ENCODE measurements at regions not wholly inside any gene's neighbourhood (a gene's known extent, or its start where the extent isn't known, plus 50 kb on each side); places are given as distances from the start of the nearest gene placed in this dataset.
"Not testable (repeated sequence)": the region's sequence is repeated elsewhere in the genome, so short reads cannot be mapped to it uniquely, and the experiment has no call there.

DNA sequence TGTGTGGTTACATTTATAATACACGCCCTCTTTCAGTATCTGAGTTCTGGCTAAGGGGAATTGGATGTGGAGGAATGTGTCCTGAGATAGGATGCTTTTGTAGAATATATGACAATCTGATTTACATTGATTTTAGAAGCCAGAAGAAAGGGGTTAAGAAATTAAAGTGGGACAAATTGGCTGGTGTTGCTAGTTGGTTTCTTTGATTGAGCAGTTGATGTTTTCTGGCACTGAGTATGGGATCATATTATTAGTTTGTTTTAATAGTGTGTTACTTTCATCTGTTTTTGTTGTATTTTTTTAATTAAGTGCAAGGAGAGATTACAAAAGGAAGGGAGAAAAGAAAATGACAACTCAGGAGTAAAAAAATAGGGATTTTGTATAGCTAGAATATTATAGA lies 1634.7 kb upstream of the B3GALT2 start:
- DNase-seq (ENCODE audit: low read depth in 2 of 2) = no peak

- DNase-seq (ENCODE audit: low read depth in 2 of 2) = no peak
These were observed 1632.3 kb upstream of the B3GALT2 start for GRCh38 chr1:194818674-194819073.

GRCh38 chr1:194816859-194817258 lies 1630.4 kb upstream of the B3GALT2 start:
- DNase-seq (ENCODE audit: low read depth in 2 of 2) = no peak

DNA sequence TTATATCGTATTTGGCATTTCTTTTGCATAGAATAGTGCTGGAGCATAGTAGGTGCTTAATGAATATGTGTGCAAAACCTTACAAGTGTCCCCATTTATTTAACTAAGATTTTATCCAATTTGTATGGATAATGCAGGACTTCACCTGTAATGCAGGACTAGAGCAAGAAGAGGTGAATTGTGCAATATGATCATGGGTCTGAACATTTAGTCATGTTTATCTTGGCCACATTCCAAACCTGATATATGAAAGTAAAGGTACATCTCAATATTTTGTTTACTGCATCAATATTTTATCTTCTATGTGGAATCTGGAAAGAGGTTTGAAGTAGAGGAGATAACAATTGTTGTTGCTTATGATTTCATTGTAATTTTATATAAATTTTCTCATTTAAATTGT lies 1626.7 kb upstream of the B3GALT2 start:
- no peak for DNase-seq (ENCODE audit: low read depth in 2 of 2)

- no peak for DNase-seq (ENCODE audit: low read depth in 2 of 2)
These were observed 1623.3 kb upstream of the B3GALT2 start for GRCh38 chr1:194809665-194810064.

GRCh38 chr1:194809215-194809614 lies 1622.8 kb upstream of the B3GALT2 start:
- DNase-seq (ENCODE audit: low read depth in 2 of 2) = no peak

DNA sequence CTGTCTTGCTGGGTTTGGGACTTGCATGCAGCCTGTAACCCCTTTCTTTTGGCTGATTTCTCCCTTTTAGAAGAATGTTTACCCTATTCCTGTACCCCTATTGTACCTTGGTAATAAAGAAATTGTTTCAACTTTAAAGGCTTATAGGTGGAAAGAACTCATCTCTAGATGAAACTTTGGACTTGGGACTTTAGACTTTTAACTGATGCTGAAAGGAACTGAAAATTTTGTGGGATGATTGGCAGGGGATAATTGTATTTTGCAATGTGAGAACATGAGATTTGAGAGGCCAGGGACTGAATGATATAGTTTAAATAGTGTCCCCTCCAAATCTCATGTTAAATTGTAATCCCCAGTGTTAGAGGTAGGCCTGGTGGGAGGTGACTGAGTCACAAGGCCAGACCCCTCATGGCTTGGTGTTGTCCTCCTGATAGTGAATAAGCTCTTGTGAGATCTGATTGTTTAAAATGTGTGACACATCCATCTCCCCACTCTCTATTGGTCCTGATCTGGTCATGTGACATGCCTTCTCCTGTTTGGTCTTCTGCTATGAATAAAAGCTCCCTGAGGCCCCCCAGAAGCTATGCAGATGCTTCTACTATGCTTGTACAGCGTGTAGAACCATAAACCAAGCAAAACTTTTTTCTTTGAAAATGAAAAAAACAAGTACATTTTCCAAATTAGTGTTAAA lies 1621.3 kb upstream of the B3GALT2 start:
- no peak for DNase-seq (ENCODE audit: low read depth in 2 of 2)

- no peak for DNase-seq (ENCODE audit: low read depth in 2 of 2)
These were observed 1616.2 kb upstream of the B3GALT2 start for GRCh38 chr1:194802572-194802971.

GRCh38 chr1:194795917-194796593 lies 1609.6 kb upstream of the B3GALT2 start:
- DNase-seq (ENCODE audit: low read depth in 2 of 2) = no peak

GRCh38 chr1:194787001-194787400 lies 1600.6 kb upstream of the B3GALT2 start:
- DNase-seq (ENCODE audit: low read depth in 2 of 2) = no peak

DNA sequence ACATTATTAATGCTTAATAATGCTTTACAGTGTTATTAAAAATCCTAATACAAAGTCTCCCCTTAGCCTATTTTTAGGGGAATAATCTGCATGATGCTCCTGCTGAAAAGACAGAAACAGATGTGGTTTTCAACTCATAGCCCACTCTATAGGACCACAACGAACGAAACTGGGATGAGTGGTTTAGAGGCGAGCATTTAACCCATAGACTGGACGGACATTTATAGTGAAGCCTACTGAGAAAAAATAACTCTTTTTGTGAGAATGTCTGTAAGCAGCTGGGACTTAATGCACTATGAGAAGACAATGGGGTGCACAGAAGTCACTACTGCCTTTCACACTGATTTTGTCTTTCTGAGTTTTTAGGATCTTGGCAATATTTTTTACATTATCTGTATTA lies 1599.6 kb upstream of the B3GALT2 start:
- DNase-seq (ENCODE audit: low read depth in 2 of 2) = no peak

- DNase-seq (ENCODE audit: low read depth in 2 of 2) = no peak
These were observed 1590.2 kb upstream of the B3GALT2 start for GRCh38 chr1:194776657-194777056.

GRCh38 chr1:194774535-194774934 lies 1588.1 kb upstream of the B3GALT2 start:
- DNase-seq (ENCODE audit: low read depth in 2 of 2) = no peak

- DNase-seq (ENCODE audit: low read depth in 2 of 2) = no peak
These were observed 1569.0 kb upstream of the B3GALT2 start for GRCh38 chr1:194755241-194755994.

DNA sequence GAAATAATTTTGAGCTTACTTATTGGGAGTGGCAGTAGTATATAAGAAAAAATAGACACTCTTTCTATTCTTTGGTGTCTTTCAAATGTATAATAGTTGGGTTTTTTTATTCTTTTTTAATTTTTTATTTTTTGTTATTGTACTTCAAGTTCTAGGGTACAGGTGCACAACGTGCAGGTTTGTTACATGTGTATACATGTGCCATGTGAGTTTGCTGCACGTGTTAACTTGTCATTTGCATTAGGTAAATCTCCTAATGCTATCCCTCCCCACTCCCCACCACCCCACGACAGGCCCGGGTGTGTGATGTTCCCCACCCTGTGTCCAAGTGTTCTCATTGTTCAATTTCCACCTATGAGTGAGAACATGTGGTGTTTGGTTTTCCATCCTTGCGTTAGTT lies 1552.4 kb upstream of the B3GALT2 start:
- not testable (repeated sequence) for DNase-seq (ENCODE audit: low read depth in 2 of 2)

- DNase-seq (ENCODE audit: low read depth in 2 of 2) = no peak
These were observed 1548.6 kb upstream of the B3GALT2 start for GRCh38 chr1:194734970-194735369.

DNA sequence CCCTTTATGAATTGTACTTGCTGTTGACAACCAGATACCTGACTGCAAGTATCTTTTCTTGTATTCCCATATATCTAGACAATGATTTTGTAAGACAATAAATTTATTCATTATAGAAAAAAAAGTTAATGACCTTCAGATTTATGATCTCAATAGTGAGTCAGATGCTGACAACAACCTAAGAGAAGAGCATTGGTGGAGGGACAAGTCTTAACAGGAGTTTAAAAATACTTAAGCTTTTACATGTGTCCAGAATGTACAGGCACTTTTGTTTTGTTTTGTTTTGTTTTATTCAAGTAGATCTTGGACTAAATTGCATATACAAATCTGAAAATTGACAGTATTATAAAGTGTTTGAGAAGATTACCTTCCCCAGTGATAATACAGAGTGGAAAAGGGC lies 1544.6 kb upstream of the B3GALT2 start:
- DNase-seq (ENCODE audit: low read depth in 2 of 2) = no peak

- no peak for DNase-seq (ENCODE audit: low read depth in 2 of 2)
These were observed 1543.9 kb upstream of the B3GALT2 start for GRCh38 chr1:194730304-194730703.

DNA sequence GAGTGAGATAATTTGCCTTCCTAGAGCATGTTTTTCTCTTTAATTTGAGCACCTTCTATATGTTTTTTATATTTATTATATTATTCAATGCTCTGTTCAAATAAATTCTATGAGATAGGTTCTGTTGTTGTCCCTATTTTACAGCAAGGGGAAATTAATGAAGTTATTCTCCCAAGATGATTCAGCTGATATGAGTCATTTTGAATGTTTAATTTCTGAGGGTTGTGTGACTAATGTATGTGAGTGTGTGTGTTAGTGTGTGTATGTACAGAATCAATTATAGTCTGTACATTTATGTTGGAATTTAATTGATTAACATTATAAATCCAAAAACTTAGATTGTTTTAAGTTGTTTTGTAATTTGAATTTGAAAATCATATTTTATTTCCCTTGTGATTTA lies 1536.7 kb upstream of the B3GALT2 start:
- DNase-seq (ENCODE audit: low read depth in 2 of 2) = no peak

GRCh38 chr1:194717941-194718340 lies 1531.5 kb upstream of the B3GALT2 start:
- DNase-seq (ENCODE audit: low read depth in 2 of 2) = no peak

- DNase-seq (ENCODE audit: low read depth in 2 of 2) = no peak
These were observed 1530.9 kb upstream of the B3GALT2 start for GRCh38 chr1:194717334-194717733.

- no peak for DNase-seq (ENCODE audit: low read depth in 2 of 2)
These were observed 1524.3 kb upstream of the B3GALT2 start for GRCh38 chr1:194710671-194711070.

GRCh38 chr1:194709439-194709838 lies 1523.0 kb upstream of the B3GALT2 start:
- no peak for DNase-seq (ENCODE audit: low read depth in 2 of 2)
